GM12878 (cell line): ENCODE measurements at regions not wholly inside any gene's neighbourhood (a gene's known extent, or its start where the extent isn't known, plus 50 kb on each side); places are given as distances from the start of the nearest gene placed in this dataset.

Experiments
- CEBPB ChIP-seq, 2 experiments: fragments of 150-350 bp in 1 of 2; IDR thresholded peaks; 2 replicates each; pipeline ENCODE4 v1.6.1; 2012 to 2014; ENCODE audit warnings: low read depth in 2 of 2, low read length in 2 of 2, borderline replicate concordance in 1 of 2, inconsistent platforms in 1 of 2
- CTCF ChIP-seq, 3 experiments: IDR thresholded peaks in 2 of 3; conservative IDR thresholded peaks in 1 of 3; 2 replicates each; pipeline ENCODE4 v1.5.1; 2011; ENCODE audit warnings: low read depth in 3 of 3, low read length in 3 of 3, mild to moderate bottlenecking in 3 of 3, control low read depth in 2 of 3, moderate library complexity in 2 of 3, inconsistent platforms in 1 of 3, mixed read lengths in 1 of 3; ENCODE audit not compliant: control insufficient read depth in 2 of 3, insufficient read depth in 1 of 3; ENCODE audit errors: extremely low read depth in 1 of 3
- EP300 ChIP-seq, 2 experiments: fragments of 150-350 bp in 1 of 2; IDR thresholded peaks; 2 replicates each; pipeline ENCODE4 v1.6.1; 2011 to 2012; ENCODE audit warnings: low read depth in 2 of 2, low read length in 2 of 2, borderline replicate concordance in 1 of 2, improper control_type of control experiment in 1 of 2, inconsistent platforms in 1 of 2; ENCODE audit not compliant: control insufficient read depth in 1 of 2
- FOXK2 ChIP-seq: fragments of 450-650 bp; IDR thresholded peaks from 2 replicates; pipeline ENCODE4 v1.6.1; 2017; ENCODE audit warnings: mild to moderate bottlenecking, moderate library complexity
- HDAC6 ChIP-seq: fragments of 200-600 bp; sonication (generic); IDR thresholded peaks from one replicate; pipeline ENCODE4 v1.8.0; 2017; ENCODE audit warnings: antibody characterized with exemption; ENCODE audit not compliant: unreplicated experiment
- NFYB ChIP-seq: IDR thresholded peaks from 2 replicates; pipeline ENCODE4 v1.6.1; 2011; ENCODE audit warnings: low read depth, mild to moderate bottlenecking, low read length, improper control_type of control experiment, moderate library complexity; ENCODE audit not compliant: insufficient read depth
- PBX3 ChIP-seq: IDR thresholded peaks from 2 replicates; pipeline ENCODE4 v1.6.1; 2011; ENCODE audit warnings: mild to moderate bottlenecking, low read depth, low read length, moderate library complexity; ENCODE audit not compliant: insufficient replicate concordance
- POLR2AphosphoS5 ChIP-seq: IDR thresholded peaks from 2 replicates; pipeline ENCODE4 v1.6.1; 2011; ENCODE audit warnings: mild to moderate bottlenecking, low read length, inconsistent platforms
- RAD21 ChIP-seq: IDR thresholded peaks from 2 replicates; pipeline ENCODE4 v1.6.1; 2011; ENCODE audit warnings: mild to moderate bottlenecking, low read depth, low read length, moderate library complexity; ENCODE audit not compliant: insufficient read depth
- TAF1 ChIP-seq: IDR thresholded peaks from 2 replicates; pipeline ENCODE4 v1.6.1; 2011; ENCODE audit warnings: mild to moderate bottlenecking, low read depth, low read length, borderline replicate concordance
- ZNF384 ChIP-seq: IDR thresholded peaks from 2 replicates; pipeline ENCODE4 v1.6.1; 2012; ENCODE audit warnings: low read depth, mild to moderate bottlenecking, low read length, improper control_type of control experiment, borderline replicate concordance
- TF ChIP-seq, protein P1 (sequence below): IDR thresholded peaks from 2 replicates; pipeline ENCODE4 v1.6.1; 2012; ENCODE audit warnings: mild to moderate bottlenecking, low read depth, low read length
- TF ChIP-seq, protein P2 (sequence below): fragments of 450-650 bp; IDR thresholded peaks from 2 replicates; pipeline ENCODE4 v1.6.1; 2017; ENCODE audit warnings: mild to moderate bottlenecking, low read depth, inconsistent platforms; ENCODE audit not compliant: poor library complexity, severe bottlenecking

- TF ChIP-seq TAF1: no peak
- no peak for TF ChIP-seq HDAC6
- no peak for TF ChIP-seq NFYB
- TF ChIP-seq, protein P1, sequence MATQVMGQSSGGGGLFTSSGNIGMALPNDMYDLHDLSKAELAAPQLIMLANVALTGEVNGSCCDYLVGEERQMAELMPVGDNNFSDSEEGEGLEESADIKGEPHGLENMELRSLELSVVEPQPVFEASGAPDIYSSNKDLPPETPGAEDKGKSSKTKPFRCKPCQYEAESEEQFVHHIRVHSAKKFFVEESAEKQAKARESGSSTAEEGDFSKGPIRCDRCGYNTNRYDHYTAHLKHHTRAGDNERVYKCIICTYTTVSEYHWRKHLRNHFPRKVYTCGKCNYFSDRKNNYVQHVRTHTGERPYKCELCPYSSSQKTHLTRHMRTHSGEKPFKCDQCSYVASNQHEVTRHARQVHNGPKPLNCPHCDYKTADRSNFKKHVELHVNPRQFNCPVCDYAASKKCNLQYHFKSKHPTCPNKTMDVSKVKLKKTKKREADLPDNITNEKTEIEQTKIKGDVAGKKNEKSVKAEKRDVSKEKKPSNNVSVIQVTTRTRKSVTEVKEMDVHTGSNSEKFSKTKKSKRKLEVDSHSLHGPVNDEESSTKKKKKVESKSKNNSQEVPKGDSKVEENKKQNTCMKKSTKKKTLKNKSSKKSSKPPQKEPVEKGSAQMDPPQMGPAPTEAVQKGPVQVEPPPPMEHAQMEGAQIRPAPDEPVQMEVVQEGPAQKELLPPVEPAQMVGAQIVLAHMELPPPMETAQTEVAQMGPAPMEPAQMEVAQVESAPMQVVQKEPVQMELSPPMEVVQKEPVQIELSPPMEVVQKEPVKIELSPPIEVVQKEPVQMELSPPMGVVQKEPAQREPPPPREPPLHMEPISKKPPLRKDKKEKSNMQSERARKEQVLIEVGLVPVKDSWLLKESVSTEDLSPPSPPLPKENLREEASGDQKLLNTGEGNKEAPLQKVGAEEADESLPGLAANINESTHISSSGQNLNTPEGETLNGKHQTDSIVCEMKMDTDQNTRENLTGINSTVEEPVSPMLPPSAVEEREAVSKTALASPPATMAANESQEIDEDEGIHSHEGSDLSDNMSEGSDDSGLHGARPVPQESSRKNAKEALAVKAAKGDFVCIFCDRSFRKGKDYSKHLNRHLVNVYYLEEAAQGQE: no peak
- TF ChIP-seq FOXK2: no peak
- TF ChIP-seq CTCF (IDR thresholded peaks at IDR 0.05 in 2 of 3, conservative IDR thresholded peaks at IDR 0.05 in 1 of 3; ENCODE audit: control insufficient read depth in 2 of 3, extremely low read depth in 1 of 3, insufficient read depth in 1 of 3, low read depth in 3 of 3, low read length in 3 of 3): no peak
- TF ChIP-seq ZNF384: no peak
- no peak for TF ChIP-seq POLR2AphosphoS5
- TF ChIP-seq RAD21: no peak
- no peak for TF ChIP-seq CEBPB (IDR thresholded peaks at IDR 0.05; ENCODE audit: borderline replicate concordance in 1 of 2, low read depth in 2 of 2, low read length in 2 of 2)
- TF ChIP-seq, protein P2, sequence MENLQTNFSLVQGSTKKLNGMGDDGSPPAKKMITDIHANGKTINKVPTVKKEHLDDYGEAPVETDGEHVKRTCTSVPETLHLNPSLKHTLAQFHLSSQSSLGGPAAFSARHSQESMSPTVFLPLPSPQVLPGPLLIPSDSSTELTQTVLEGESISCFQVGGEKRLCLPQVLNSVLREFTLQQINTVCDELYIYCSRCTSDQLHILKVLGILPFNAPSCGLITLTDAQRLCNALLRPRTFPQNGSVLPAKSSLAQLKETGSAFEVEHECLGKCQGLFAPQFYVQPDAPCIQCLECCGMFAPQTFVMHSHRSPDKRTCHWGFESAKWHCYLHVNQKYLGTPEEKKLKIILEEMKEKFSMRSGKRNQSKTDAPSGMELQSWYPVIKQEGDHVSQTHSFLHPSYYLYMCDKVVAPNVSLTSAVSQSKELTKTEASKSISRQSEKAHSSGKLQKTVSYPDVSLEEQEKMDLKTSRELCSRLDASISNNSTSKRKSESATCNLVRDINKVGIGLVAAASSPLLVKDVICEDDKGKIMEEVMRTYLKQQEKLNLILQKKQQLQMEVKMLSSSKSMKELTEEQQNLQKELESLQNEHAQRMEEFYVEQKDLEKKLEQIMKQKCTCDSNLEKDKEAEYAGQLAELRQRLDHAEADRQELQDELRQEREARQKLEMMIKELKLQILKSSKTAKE: no peak
- no peak for TF ChIP-seq EP300 (IDR thresholded peaks at IDR 0.05; ENCODE audit: borderline replicate concordance in 1 of 2, control insufficient read depth in 1 of 2, low read depth in 2 of 2, low read length in 2 of 2)
- TF ChIP-seq PBX3: no peak
Measured at GRCh38 chr22:47374273-47374771, 611.9 kb downstream of the TBC1D22A start.
